Fibroblast of villous mesenchyme (primary cell): ENCODE measurements at regions not wholly inside any gene's neighbourhood (a gene's known extent, or its start where the extent isn't known, plus 50 kb on each side); places are given as distances from the start of the nearest gene placed in this dataset.
"Not testable (repeated sequence)": the region's sequence is repeated elsewhere in the genome, so short reads cannot be mapped to it uniquely, and the experiment has no call there.

ENCODE experiments used
- DNase-seq: peaks from one replicate; pipeline ENCODE4 v3.0.0-alpha.2; 2010; ENCODE audit warnings: low read depth
- H3K4me3 ChIP-seq: 2 replicates; pipeline ENCODE4 v1.5.1; 2011; ENCODE audit warnings: low read depth, mild to moderate bottlenecking, low read length
- CTCF ChIP-seq: IDR thresholded peaks from 2 replicates; pipeline ENCODE4 v1.5.1; 2012; ENCODE audit warnings: low read depth, mild to moderate bottlenecking, low read length; ENCODE audit not compliant: insufficient read depth

GRCh38 chr15:20106026-20106425 lies 435.6 kb downstream of the GOLGA6L6 start:
- no peak overlapping the region for H3K4me3 ChIP-seq
- TF ChIP-seq CTCF, result no peak
- DNase-seq, result no peak

- not testable (repeated sequence) for DNase-seq, H3K4me3 ChIP-seq
Observed at GRCh38 chr15:20105011-20105990, 436.3 kb downstream of the GOLGA6L6 start.

GRCh38 chr15:20104551-20104950 lies 437.0 kb downstream of the GOLGA6L6 start:
- DNase-seq, H3K4me3 ChIP-seq: not testable (repeated sequence)

- H3K4me3 ChIP-seq, DNase-seq: not testable (repeated sequence)
Observed at GRCh38 chr15:20102862-20103261, 438.7 kb downstream of the GOLGA6L6 start.

- DNase-seq, result not testable (repeated sequence)
Observed at GRCh38 chr15:20102209-20102608, 439.4 kb downstream of the GOLGA6L6 start.

GRCh38 chr15:20101281-20101680 lies 440.3 kb downstream of the GOLGA6L6 start:
- DNase-seq, H3K4me3 ChIP-seq: not testable (repeated sequence)

More at GRCh38 chr15:20102209-20102608, 439.4 kb downstream of the GOLGA6L6 start:
- not testable (repeated sequence) for H3K4me3 ChIP-seq

- H3K4me3 ChIP-seq, DNase-seq: not testable (repeated sequence)
Observed at GRCh38 chr15:20100604-20101270, 440.9 kb downstream of the GOLGA6L6 start.

- DNase-seq, H3K4me3 ChIP-seq: not testable (repeated sequence)
Observed at GRCh38 chr15:20095699-20096303, 445.8 kb downstream of the GOLGA6L6 start.

GRCh38 chr15:20089541-20089940 lies 452.1 kb downstream of the GOLGA6L6 start:
- DNase-seq, H3K4me3 ChIP-seq: not testable (repeated sequence)

- not testable (repeated sequence) for DNase-seq, H3K4me3 ChIP-seq
Observed at GRCh38 chr15:20084026-20084425, 457.6 kb downstream of the GOLGA6L6 start.

- DNase-seq, H3K4me3 ChIP-seq: not testable (repeated sequence)
Observed at GRCh38 chr15:20074082-20074481, 467.5 kb downstream of the GOLGA6L6 start.

GRCh38 chr15:20069043-20069442 lies 472.6 kb downstream of the GOLGA6L6 start:
- not testable (repeated sequence) for DNase-seq, H3K4me3 ChIP-seq

- DNase-seq, result not testable (repeated sequence)
Observed at GRCh38 chr15:20066173-20066572, 475.4 kb downstream of the GOLGA6L6 start.

GRCh38 chr15:20065508-20065907 lies 476.1 kb downstream of the GOLGA6L6 start:
- not testable (repeated sequence) for H3K4me3 ChIP-seq

More at GRCh38 chr15:20066173-20066572, 475.4 kb downstream of the GOLGA6L6 start:
- not testable (repeated sequence) for H3K4me3 ChIP-seq

GRCh38 chr15:20063167-20063566 lies 478.4 kb downstream of the GOLGA6L6 start:
- not testable (repeated sequence) for DNase-seq, H3K4me3 ChIP-seq

More at GRCh38 chr15:20065508-20065907, 476.1 kb downstream of the GOLGA6L6 start:
- DNase-seq, result not testable (repeated sequence)

- not testable (repeated sequence) for H3K4me3 ChIP-seq, DNase-seq
Observed at GRCh38 chr15:20060838-20061237, 480.8 kb downstream of the GOLGA6L6 start.

- DNase-seq, H3K4me3 ChIP-seq: not testable (repeated sequence)
Observed at GRCh38 chr15:20056871-20057270, 484.7 kb downstream of the GOLGA6L6 start.
